ENCODE measurements at regions not wholly inside any gene's neighbourhood (a gene's known extent, or its start where the extent isn't known, plus 50 kb on each side); places are given as distances from the start of the nearest gene placed in this dataset.
"Not testable (repeated sequence)": the region's sequence is repeated elsewhere in the genome, so short reads cannot be mapped to it uniquely, and the experiment has no call there.

GRCh38 chr7:70846208-70846607 lies 285.7 kb upstream of the GALNT17 start:
- no peak for DNase-seq

GRCh38 chr7:70849580-70850235 lies 282.2 kb upstream of the GALNT17 start:
- DNase-seq = no peak

- DNase-seq = no peak
Measured at GRCh38 chr7:70855373-70855772, 276.6 kb upstream of the GALNT17 start.

- DNase-seq = peak; percentile 70 to 74
Measured at GRCh38 chr7:70856901-70857630, 274.9 kb upstream of the GALNT17 start.

- DNase-seq = no peak
Measured at GRCh38 chr7:70857793-70858545, 274.0 kb upstream of the GALNT17 start.

- DNase-seq = no peak
Measured at GRCh38 chr7:70867513-70867912, 264.4 kb upstream of the GALNT17 start.

GRCh38 chr7:70870349-70870748 lies 261.6 kb upstream of the GALNT17 start:
- DNase-seq = no peak

- DNase-seq = no peak
Measured at GRCh38 chr7:70872188-70872587, 259.8 kb upstream of the GALNT17 start.

GRCh38 chr7:70881167-70881847 lies 250.6 kb upstream of the GALNT17 start:
- DNase-seq = no peak

GRCh38 chr7:70883750-70884439 lies 248.0 kb upstream of the GALNT17 start:
- DNase-seq = no peak

- no peak for DNase-seq
Measured at GRCh38 chr7:70884440-70884764, 247.5 kb upstream of the GALNT17 start.

GRCh38 chr7:70884809-70885208 lies 247.1 kb upstream of the GALNT17 start:
- no peak for DNase-seq

- no peak for DNase-seq
Measured at GRCh38 chr7:70886547-70886946, 245.4 kb upstream of the GALNT17 start.

- no peak for DNase-seq
Measured at GRCh38 chr7:70887186-70887585, 244.8 kb upstream of the GALNT17 start.

GRCh38 chr7:70890147-70890969 lies 241.6 kb upstream of the GALNT17 start:
- DNase-seq = no peak

GRCh38 chr7:70893422-70893821 lies 238.5 kb upstream of the GALNT17 start:
- DNase-seq = no peak

GRCh38 chr7:70893971-70894715 lies 237.8 kb upstream of the GALNT17 start:
- no peak for DNase-seq

GRCh38 chr7:70894799-70895198 lies 237.1 kb upstream of the GALNT17 start:
- DNase-seq = no peak

- DNase-seq = not testable (repeated sequence)
Measured at GRCh38 chr7:70895337-70896200, 236.4 kb upstream of the GALNT17 start.
